Testis (tissue), 2 donors: ENCODE measurements at regions not wholly inside any gene's neighbourhood (a gene's known extent, or its start where the extent isn't known, plus 50 kb on each side); places are given as distances from the start of the nearest gene placed in this dataset.

ENCODE experiments used
- DNase-seq: peaks from one replicate; pipeline ENCODE4 v3.0.0-alpha.2; 2019
- H3K27ac ChIP-seq, 2 donors: fragments of 200-600 bp; sonication (generic); one replicate each; pipeline ENCODE4 v1.5.1; 2019
- H3K27me3 ChIP-seq: fragments of 200-600 bp; sonication (generic); one replicate; pipeline ENCODE4 v1.5.1; 2019
- H3K36me3 ChIP-seq: fragments of 200-600 bp; sonication (generic); one replicate; pipeline ENCODE4 v1.5.1; 2017; ENCODE audit warnings: low read depth; ENCODE audit errors: missing control alignments
- H3K4me1 ChIP-seq: fragments of 200-600 bp; sonication (generic); one replicate; pipeline ENCODE4 v1.5.1; 2019
- H3K4me3 ChIP-seq, 2 donors: fragments of 200-600 bp; sonication (generic); one replicate each; pipeline ENCODE4 v1.5.1; 2017 to 2019
- H3K9me3 ChIP-seq: fragments of 200-600 bp; sonication (generic); one replicate; pipeline ENCODE4 v1.5.1; 2017
- CTCF ChIP-seq, 3 experiments: fragments of 450-650 bp in 2 of 3; fragments of 200-600 bp in 1 of 3; sonication (generic) in 1 of 3; IDR thresholded peaks; one replicate each; pipeline ENCODE4 v1.5.1; 2016 to 2019; ENCODE audit warnings: antibody characterized with exemption in 3 of 3, mild to moderate bottlenecking in 2 of 3, moderate library complexity in 1 of 3
- POLR2A ChIP-seq: fragments of 450-650 bp; IDR thresholded peaks from one replicate; pipeline ENCODE4 v1.6.1; 2017; ENCODE audit warnings: antibody characterized with exemption, mild to moderate bottlenecking, moderate library complexity
- WGBS, 2 donors: methylation state at CpG; one replicate each; pipeline ENCODE4 v1.1.5; 2018; 5-methylcytosine and 5-hydroxymethylcytosine counted together
- intact Hi-C: fragments of 100-400 bp; cut with DNase I; formaldehyde crosslinking; loops from one replicate; pipeline ENCODE4 v1.15.1; 2023; ENCODE audit warnings: low total_unique reads

DNA sequence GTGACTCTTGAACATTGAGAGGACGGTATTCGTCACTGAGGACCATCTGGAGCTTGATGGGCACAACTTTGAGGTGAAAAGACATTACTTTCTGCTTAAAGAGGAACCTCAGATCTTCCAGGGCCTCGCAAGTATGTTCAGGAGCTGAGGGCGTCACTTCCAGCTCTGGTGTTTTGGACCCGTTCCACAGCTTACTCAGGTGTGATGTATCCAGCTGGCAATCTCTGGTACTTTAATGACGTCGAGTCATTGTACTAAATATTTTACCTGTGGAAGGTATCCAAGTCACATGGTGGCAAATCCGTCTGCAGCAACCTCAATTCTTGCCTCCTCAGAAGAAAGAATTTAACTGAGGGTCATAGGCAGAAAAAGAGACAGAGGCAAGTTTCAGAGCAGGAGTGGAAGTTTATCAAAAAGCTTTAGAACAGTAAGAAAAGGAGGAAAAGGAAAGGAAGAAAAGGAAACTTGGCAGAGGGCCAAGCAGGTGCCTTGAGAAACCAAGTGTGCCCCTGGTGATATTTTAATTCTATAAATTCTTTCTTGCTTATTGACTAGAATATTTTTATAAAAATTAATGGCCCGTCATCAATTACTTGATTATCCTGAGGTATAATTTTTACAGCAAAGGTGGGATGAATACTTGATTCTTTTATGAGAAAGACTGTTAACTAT is 250.6 kb downstream of the AEBP2 start:
- Histone ChIP-seq H3K9me3 (no peaks in the 10 kb centered on the region), H3K36me3 (no peaks in the 10 kb centered on the region), H3K27ac (no peak overlapping the region), H3K27me3 (no peaks in the 10 kb centered on the region), H3K4me1 (no peaks in the 10 kb centered on the region), H3K4me3 (peak overlapping the region in 1 of 2 donors; percentile 46)
- DNase-seq: no peak
- 81% methylated on average over 9 of the region's 9 CpGs for WGBS, 2 donors
- intact Hi-C loops: no loop called here
- TF ChIP-seq CTCF (IDR thresholded peaks at IDR 0.05): no peak

- peaks cover 6% of the 10 kb centered on the region for H3K4me1 ChIP-seq
- H3K27me3 ChIP-seq: no peaks in the 10 kb centered on the region
- H3K27ac ChIP-seq: no peak overlapping the region
- H3K36me3 ChIP-seq: no peaks in the 10 kb centered on the region
- no peak for DNase-seq
- intact Hi-C loops: no loop called here
- TF ChIP-seq CTCF (IDR thresholded peaks at IDR 0.05) (no peak), POLR2A (no peak)
- no peak overlapping the region for H3K4me3 ChIP-seq
- WGBS, 2 donors: 67 to 92% methylated on average over 4 of the region's 4 CpGs
- H3K9me3 ChIP-seq: no peaks in the 10 kb centered on the region
Observed at GRCh38 chr12:19692091-19692490, 252.8 kb downstream of the AEBP2 start.

GRCh38 chr12:19692566-19692965 is 253.3 kb downstream of the AEBP2 start:
- TF ChIP-seq POLR2A (no peak), CTCF (IDR thresholded peaks at IDR 0.05) (no peak)
- Histone ChIP-seq H3K27ac (no peak overlapping the region), H3K36me3 (no peaks in the 10 kb centered on the region), H3K4me3 (no peak overlapping the region), H3K27me3 (no peaks in the 10 kb centered on the region), H3K4me1 (peaks cover 6% of the 10 kb centered on the region), H3K9me3 (no peaks in the 10 kb centered on the region)
- intact Hi-C loops: no loop called here
- WGBS, 2 donors: 96 to 100% methylated on average over 1 of the region's 1 CpG
- no peak for DNase-seq

DNA sequence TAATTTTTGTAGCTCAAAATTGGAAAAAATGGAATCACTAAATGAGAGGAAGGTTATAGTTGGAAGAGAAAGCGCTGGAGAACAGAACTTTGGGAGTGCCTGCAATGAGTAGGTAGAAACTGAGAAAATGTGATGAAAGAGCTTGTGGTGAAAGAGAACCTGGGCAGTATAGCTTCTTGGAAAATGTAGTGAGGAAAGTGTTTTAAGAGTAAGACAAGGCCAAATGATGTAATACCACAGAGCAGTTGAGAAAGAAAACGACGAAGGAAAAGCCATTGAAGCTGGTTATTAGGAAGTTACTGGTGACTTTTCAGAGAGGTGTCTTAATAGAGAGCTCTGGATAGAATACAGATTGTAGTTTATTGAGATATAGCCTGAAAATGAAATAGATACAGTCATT is 255.3 kb downstream of the AEBP2 start:
- DNase-seq: no peak
- H3K27ac ChIP-seq: no peak overlapping the region
- no peaks in the 10 kb centered on the region for H3K27me3 ChIP-seq
- intact Hi-C loops: no loop called here
- H3K4me3 ChIP-seq: no peak overlapping the region
- no peaks in the 10 kb centered on the region for H3K9me3 ChIP-seq
- peaks cover 6% of the 10 kb centered on the region for H3K4me1 ChIP-seq
- WGBS, 2 donors: 58 to 64% methylated on average over 3 of the region's 3 CpGs
- TF ChIP-seq CTCF (IDR thresholded peaks at IDR 0.05) (no peak), POLR2A (no peak)
- no peaks in the 10 kb centered on the region for H3K36me3 ChIP-seq
